Endothelial cell of umbilical vein (primary cell): ENCODE measurements at regions not wholly inside any gene's neighbourhood (a gene's known extent, or its start where the extent isn't known, plus 50 kb on each side); places are given as distances from the start of the nearest gene placed in this dataset.

Experiments used
- BruUV-seq: library from RNA; stranded (reverse); fragments of 400-500 nt; replicated peaks from 2 replicates; lab custom pipeline; 2021; lab: Mats Ljungman, UMichigan
- CTCF ChIA-PET: fragments of 300-600, 350-600 bp; sonication (Branson Sonifier 250); formaldehyde crosslinking; loops from one replicate; lab custom pipeline; 2021; ENCODE audit warnings: antibody characterized with exemption, inconsistent platforms; lab: Charles Lee
- POLR2A ChIA-PET: fragments of 300-600, 350-600 bp; sonication (Branson Sonifier 250); formaldehyde crosslinking; loops from one replicate; lab custom pipeline; 2021; ENCODE audit warnings: antibody characterized with exemption, inconsistent platforms; lab: Charles Lee
- DNase-seq: peaks from one replicate; pipeline ENCODE4 v3.0.0-alpha.2; 2011; ENCODE audit warnings: low read depth, low spot score
- FAIRE-seq: peaks from 2 replicates; lab custom pipeline; 2011; peaks lifted over from hg19 to GRCh38; lab: Jason Lieb, UNC
- H2AFZ ChIP-seq: 2 replicates; pipeline ENCODE4 v1.6.0; 2012; ENCODE audit warnings: low read depth, low read length, control low read depth, inconsistent platforms
- H3K27ac ChIP-seq: 2 replicates; pipeline ENCODE4 v1.5.1; 2011; ENCODE audit warnings: low read depth, mild to moderate bottlenecking, control low read depth, low read length, moderate library complexity; ENCODE audit not compliant: insufficient read depth
- H3K27me3 ChIP-seq, 2 experiments: 2 replicates each; pipeline versions ENCODE4 v1.6.0 to v1.6.1; 2011; ENCODE audit warnings: low read length in 2 of 2, mixed read lengths in 1 of 2; ENCODE audit not compliant: control insufficient read depth in 2 of 2, insufficient read depth in 2 of 2
- H3K36me3 ChIP-seq, 2 experiments: 2 replicates in 1 of 2; 3 replicates in 1 of 2; pipeline ENCODE4 v1.5.1; 2011; ENCODE audit warnings: low read length in 2 of 2, mild to moderate bottlenecking in 1 of 2, moderate library complexity in 1 of 2; ENCODE audit not compliant: control insufficient read depth in 2 of 2, insufficient read depth in 2 of 2; ENCODE audit errors: extremely low read depth in 1 of 2
- H3K4me1 ChIP-seq: 3 replicates; pipeline ENCODE4 v1.5.1; 2011; ENCODE audit warnings: mild to moderate bottlenecking, low read length; ENCODE audit not compliant: control insufficient read depth, insufficient read depth; ENCODE audit errors: extremely low read depth
- H3K4me2 ChIP-seq: 2 replicates; pipeline ENCODE4 v1.6.1; 2011; ENCODE audit warnings: low read length, control low read depth, mixed read lengths; ENCODE audit not compliant: insufficient read depth
- H3K4me3 ChIP-seq, 3 experiments: fragments of 200-600 bp in 1 of 3; sonication (generic), shearing (Covaris generic) in 1 of 3; replicated peaks in 1 of 3; 2 replicates each; pipeline ENCODE4 v1.5.1; 2011 to 2016; ENCODE audit warnings: control low read depth in 3 of 3, low read length in 3 of 3, mild to moderate bottlenecking in 2 of 3, inconsistent platforms in 1 of 3, low read depth in 1 of 3, moderate library complexity in 1 of 3; ENCODE audit not compliant: insufficient read depth in 1 of 3
- H3K79me2 ChIP-seq: 2 replicates; pipeline ENCODE4 v1.6.0; 2012; ENCODE audit warnings: low read length, inconsistent platforms; ENCODE audit not compliant: control insufficient read depth, insufficient read depth
- H3K9ac ChIP-seq: replicated peaks from 2 replicates; pipeline ENCODE3; 2011; ENCODE audit warnings: low read length, control low read depth; ENCODE audit not compliant: insufficient read depth; ENCODE audit errors: extremely low read depth
- H3K9me1 ChIP-seq: replicated peaks from 3 replicates; pipeline ENCODE4 v1.6.0; 2011; ENCODE audit warnings: mild to moderate bottlenecking, low read length; ENCODE audit not compliant: control insufficient read depth, insufficient read depth; ENCODE audit errors: extremely low read depth
- H3K9me3 ChIP-seq: replicated peaks from 2 replicates; pipeline ENCODE4 v1.5.1; 2012; ENCODE audit warnings: low read length, inconsistent platforms; ENCODE audit not compliant: control insufficient read depth, insufficient read depth
- H4K20me1 ChIP-seq: replicated peaks from 2 replicates; pipeline ENCODE3; 2011; ENCODE audit warnings: mild to moderate bottlenecking, low read length; ENCODE audit not compliant: control insufficient read depth, insufficient read depth; ENCODE audit errors: extremely low read depth
- EZH2 ChIP-seq: IDR thresholded peaks from 2 replicates; pipeline ENCODE4 v1.6.1; 2012; ENCODE audit warnings: borderline replicate concordance, low read depth, mild to moderate bottlenecking, moderate library complexity, low read length, inconsistent platforms; ENCODE audit not compliant: severe bottlenecking
- FOS ChIP-seq: IDR thresholded peaks from 2 replicates; pipeline ENCODE4 v1.6.1; 2011; ENCODE audit warnings: mild to moderate bottlenecking, low read length, moderate library complexity, borderline replicate concordance; ENCODE audit not compliant: insufficient read depth
- GATA2 ChIP-seq: IDR thresholded peaks from 2 replicates; pipeline ENCODE4 v1.7.0; 2011; ENCODE audit warnings: low read depth, mild to moderate bottlenecking, moderate library complexity, mixed read lengths, low read length; ENCODE audit not compliant: insufficient read length, insufficient read depth
- JUN ChIP-seq: IDR thresholded peaks from 2 replicates; pipeline ENCODE4 v1.6.1; 2011; ENCODE audit warnings: borderline replicate concordance, low read depth; ENCODE audit not compliant: insufficient read length, insufficient read depth
- MAX ChIP-seq: IDR thresholded peaks from 2 replicates; pipeline ENCODE4 v1.6.1; 2011; ENCODE audit not compliant: insufficient read depth, insufficient read length
- MYC ChIP-seq: IDR thresholded peaks from one replicate; pipeline ENCODE4 v1.6.1; 2011; ENCODE audit warnings: mild to moderate bottlenecking, low read depth, low read length
- POLR2A ChIP-seq: IDR thresholded peaks from 2 replicates; pipeline ENCODE4 v1.6.1; 2012; ENCODE audit warnings: low read depth, mild to moderate bottlenecking, control low read depth, low read length
- POLR2AphosphoS5 ChIP-seq: IDR thresholded peaks from 2 replicates; pipeline ENCODE4 v1.6.1; 2012; ENCODE audit warnings: low read depth, mild to moderate bottlenecking, control low read depth, low read length, moderate library complexity; ENCODE audit not compliant: insufficient read depth
- dilution Hi-C: fragments of 300-500 bp; cut with MboI; formaldehyde crosslinking; loops from one replicate; pipeline ENCODE4 v1.15.0; 2019; ENCODE audit warnings: low sequenced_read_pairs; ENCODE audit not compliant: extremely low pct_ligation_motif_present
- intact Hi-C: fragments of 100-400 bp; cut with micrococcal nuclease; formaldehyde crosslinking; loops from one replicate; pipeline ENCODE4 v1.10.0; 2022
- TF ChIP-seq, protein P1 (sequence below), 2 donors: IDR thresholded peaks; 1 replicate in 1 of 2; 2 replicates in 1 of 2; pipeline ENCODE4 v1.5.1; 2011; ENCODE audit warnings: low read length in 2 of 2, mild to moderate bottlenecking in 2 of 2, moderate library complexity in 2 of 2, control low read depth in 1 of 2, inconsistent platforms in 1 of 2, low read depth in 1 of 2; ENCODE audit not compliant: insufficient read depth in 1 of 2; ENCODE audit errors: extremely low read depth in 1 of 2

DNA sequence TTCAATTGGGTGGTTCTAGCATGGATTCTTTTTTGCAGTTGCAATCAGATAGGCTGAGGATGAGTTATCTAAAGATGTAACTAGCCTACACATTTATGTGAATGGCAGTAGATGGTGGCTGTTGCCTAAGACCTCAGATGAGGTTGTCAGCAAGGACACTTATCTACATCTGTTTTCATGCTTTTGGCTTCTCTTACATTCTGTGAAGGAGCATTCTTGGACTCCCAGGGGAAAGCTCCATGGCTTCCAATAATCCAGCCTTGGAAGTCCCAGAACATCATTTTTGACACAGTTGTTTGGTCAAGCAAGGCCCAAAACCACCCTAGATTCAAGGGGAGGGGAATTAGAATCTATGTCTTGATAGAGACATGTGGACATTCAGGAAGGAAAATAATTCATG is 332.2 kb upstream of the RBMS3 start:
- intact Hi-C loops (no loop called here), dilution Hi-C loops (no loop called here)
- no peaks in the 10 kb centered on the region for H3K9me3 ChIP-seq
- no peak overlapping the region for H3K4me3 ChIP-seq
- H3K27ac ChIP-seq: no peak overlapping the region
- no peaks in the 10 kb centered on the region for H3K4me1 ChIP-seq
- CTCF ChIA-PET: interaction anchor here (1.0 kb wide), 1 partner anchor 11 kb away, joined by 3 read pairs; no protein-coding TSS in a partner anchor
- H2AFZ ChIP-seq: no peak overlapping the region
- H3K27me3 ChIP-seq: no peaks in the 10 kb centered on the region
- BruUV-seq: no TSS peak
- H3K36me3 ChIP-seq: no peaks in the 10 kb centered on the region
- POLR2A ChIA-PET: no interaction called here
- DNase-seq: no peak
- no peak for FAIRE-seq
- H4K20me1 ChIP-seq: no peaks in the 10 kb centered on the region
- H3K79me2 ChIP-seq: no peaks in the 10 kb centered on the region
- H3K9ac ChIP-seq: no peak overlapping the region
- TF ChIP-seq MYC (no peak), JUN (no peak), FOS (no peak), MAX (no peak), POLR2AphosphoS5 (no peak), POLR2A (no peak), GATA2 (no peak), EZH2 (no peak)
- TF ChIP-seq, protein P1, sequence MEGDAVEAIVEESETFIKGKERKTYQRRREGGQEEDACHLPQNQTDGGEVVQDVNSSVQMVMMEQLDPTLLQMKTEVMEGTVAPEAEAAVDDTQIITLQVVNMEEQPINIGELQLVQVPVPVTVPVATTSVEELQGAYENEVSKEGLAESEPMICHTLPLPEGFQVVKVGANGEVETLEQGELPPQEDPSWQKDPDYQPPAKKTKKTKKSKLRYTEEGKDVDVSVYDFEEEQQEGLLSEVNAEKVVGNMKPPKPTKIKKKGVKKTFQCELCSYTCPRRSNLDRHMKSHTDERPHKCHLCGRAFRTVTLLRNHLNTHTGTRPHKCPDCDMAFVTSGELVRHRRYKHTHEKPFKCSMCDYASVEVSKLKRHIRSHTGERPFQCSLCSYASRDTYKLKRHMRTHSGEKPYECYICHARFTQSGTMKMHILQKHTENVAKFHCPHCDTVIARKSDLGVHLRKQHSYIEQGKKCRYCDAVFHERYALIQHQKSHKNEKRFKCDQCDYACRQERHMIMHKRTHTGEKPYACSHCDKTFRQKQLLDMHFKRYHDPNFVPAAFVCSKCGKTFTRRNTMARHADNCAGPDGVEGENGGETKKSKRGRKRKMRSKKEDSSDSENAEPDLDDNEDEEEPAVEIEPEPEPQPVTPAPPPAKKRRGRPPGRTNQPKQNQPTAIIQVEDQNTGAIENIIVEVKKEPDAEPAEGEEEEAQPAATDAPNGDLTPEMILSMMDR (IDR thresholded peaks at IDR 0.05; ENCODE audit: extremely low read depth in 1 of 2, insufficient read depth in 1 of 2, low read depth in 1 of 2, low read length in 2 of 2): no peak
- no peak overlapping the region for H3K4me2 ChIP-seq
- H3K9me1 ChIP-seq: no peaks in the 10 kb centered on the region
